ENCODE measurements at regions not wholly inside any gene's neighbourhood (a gene's known extent, or its start where the extent isn't known, plus 50 kb on each side); places are given as distances from the start of the nearest gene placed in this dataset.
"Not testable (repeated sequence)": the region's sequence is repeated elsewhere in the genome, so short reads cannot be mapped to it uniquely, and the experiment has no call there.

DNA sequence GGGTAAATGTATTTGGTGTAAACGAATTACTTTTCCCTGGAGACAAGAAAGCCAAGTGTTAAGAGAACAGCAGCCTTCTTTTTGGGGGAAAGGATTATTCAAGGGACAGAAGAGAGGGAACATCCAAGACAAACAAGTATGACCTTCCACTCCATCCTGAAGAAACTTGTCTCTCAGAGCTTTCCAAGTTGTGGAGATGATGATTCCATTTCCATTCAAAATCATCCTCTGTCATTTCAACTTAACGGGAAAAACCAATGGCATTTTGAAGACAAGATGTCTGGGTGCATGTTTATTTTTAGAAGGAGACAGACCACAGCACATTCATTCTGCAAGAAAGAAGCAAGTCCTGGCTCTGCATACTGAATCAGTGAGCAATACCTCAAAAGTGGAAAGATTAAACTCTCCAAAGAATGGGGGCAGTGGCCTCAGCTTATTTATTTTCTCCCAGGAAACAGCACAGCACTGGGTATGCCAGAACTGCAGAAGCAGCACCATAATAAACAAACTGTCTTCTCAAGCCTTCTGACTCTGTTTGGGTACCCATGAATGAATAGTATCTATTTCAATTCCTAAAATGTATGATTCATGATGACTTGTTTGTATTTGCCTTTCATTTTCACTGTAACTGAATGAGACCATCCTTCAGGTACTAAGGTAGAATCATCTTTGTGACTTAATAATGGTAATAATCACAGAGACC, 541.0 kb downstream of the RFC3 start:
- DNase-seq (ENCODE audit: low read depth in 2 of 2) = no peak

DNA sequence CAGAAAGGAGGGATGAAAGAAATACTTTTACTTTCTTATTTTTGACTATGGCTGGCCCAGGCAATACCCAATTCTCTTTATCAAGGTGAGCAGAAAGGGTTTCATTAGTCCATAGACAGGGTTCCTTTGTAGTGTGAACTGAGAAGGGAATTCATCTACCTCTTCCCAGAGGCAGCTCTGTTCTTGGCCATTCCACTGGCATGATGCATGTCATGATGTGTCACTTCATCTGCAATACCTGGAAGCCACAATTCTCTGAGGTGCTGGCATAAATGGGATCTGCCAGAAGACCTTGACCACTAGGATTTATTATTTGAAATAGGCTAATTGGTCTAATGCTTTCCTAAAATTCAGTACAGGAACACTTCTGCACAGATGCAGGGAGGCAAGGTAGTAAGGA, 542.8 kb downstream of the RFC3 start:
- no peak for DNase-seq (ENCODE audit: low read depth in 2 of 2)

DNA sequence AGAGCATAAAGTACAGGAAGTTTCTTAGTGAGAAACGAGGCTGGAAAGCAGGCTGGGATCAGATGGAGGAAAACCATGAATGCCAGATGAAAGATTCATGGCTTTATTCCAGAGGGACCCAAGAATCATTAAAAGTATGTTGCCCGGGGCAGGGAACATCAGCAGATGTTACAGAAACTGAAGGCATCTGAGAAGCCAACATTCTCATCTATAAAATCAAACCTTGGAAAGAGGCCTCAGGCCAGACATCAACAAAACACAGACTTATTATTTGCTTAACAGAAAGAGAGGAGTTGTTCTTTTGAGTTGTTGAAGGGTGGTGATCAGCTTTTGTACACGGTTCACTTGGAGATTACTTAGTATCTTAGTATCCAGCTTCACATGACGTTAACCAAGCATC, 543.6 kb downstream of the RFC3 start:
- no peak for DNase-seq (ENCODE audit: low read depth in 2 of 2)

DNA sequence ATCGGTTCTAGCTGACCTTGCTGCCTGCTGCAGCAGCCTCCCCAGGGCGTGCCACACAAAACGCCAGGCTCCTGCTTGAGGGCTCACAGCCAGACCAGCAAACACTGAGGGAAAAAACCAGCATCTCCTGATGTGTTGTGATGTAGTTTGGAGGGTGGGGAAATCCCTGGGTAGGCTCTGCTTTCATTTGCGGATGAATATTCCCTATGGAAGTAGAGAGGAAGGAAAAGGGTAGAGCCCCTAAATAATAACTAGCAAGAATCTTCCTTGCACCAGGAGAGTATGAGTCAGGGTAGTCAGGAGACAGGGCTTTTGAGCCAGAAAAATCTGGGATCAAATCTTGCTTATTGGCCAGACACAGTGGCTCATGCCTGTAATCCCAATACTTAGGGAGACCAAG, 545.3 kb downstream of the RFC3 start:
- DNase-seq (ENCODE audit: low read depth in 2 of 2) = no peak

DNA sequence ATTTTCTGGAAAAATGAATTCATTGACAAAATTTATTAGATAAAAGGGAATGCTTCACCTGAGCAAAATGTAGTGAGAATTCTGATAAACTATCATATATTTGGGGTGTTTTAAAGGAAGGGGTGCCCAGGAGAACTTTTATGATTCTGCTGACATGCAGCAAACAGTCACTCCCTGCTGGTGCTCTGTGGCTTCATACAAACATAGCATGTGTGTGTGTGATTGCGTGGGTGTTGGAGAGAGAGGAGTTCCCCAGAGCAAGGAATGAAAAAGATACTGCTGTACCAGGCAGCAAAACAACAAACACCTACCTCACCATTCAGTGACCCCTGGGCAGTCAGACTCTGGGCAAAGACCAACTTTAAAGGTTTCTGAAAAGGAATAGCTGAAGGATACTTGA, 546.7 kb downstream of the RFC3 start:
- DNase-seq (ENCODE audit: low read depth in 2 of 2) = no peak

DNA sequence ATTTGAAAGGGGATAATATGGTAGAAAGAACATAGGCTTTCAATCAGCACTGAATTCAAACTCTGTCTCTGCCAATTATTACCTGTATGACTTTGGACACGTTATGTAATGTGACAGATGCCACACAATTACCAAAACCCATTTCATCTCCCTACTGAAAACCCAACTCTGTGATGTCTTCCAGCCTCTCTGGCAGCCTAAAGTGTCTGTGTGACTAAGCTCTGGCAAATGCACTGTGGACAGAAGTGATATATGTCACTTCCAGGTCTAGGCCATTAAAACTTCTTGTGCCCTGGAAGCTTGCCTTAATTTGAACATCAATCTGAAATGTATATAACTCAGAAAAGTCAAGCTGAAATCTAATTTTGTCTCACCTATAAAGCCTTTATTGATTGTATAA, 552.0 kb downstream of the RFC3 start:
- no peak for DNase-seq (ENCODE audit: low read depth in 2 of 2)

DNA sequence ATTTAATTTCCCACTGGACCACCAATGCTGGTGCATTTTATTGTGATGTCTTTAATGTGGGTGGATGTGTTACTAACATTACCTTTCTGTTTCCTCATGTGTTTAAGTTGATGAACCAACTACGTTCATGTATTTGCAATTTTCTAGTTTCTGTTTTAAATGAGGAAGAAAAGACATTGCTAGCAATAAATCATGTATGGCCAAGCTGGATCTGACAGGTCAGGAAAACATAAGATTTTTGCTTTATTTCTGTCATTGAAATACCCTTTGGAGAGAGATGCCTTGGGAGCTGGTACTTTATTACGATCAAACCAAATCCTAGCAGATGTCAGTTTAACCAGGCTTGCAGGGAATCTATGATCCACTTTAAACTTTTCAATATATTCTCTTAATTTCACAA, 553.2 kb downstream of the RFC3 start:
- DNase-seq (ENCODE audit: low read depth in 2 of 2) = no peak

DNA sequence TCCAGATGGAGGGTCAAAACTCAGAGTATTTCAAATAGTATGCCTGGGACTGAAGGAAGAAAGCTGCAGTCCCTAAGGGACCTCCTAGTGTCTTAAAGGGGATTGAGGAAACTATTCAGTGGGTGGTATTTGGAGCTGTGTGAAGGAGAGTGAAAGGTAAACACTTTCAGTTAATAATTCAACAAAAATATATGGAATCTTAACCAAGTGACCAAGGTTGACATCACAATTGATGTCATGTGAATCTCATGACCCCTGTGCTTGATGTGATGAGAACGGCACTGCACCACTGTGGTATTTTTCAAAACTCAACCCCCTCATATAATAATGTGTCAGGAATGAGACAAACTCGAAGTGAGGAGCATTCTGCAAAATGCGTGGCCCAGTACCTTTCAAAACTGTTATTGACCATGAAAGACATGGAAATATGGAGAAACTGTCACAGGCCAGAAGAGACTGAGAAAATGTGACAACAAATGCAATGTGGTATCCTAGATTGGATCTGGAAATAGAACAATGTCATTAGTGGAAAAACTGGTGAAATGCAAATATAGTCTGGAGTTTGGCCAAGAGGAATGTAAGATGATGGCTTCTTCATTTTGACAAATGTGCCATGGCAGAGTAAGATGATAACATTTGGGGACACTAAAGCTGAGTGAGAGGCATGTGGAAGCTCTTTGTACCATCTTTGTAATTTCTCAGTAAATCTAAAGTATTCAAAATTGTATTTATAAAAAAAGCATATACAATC, 553.9 kb downstream of the RFC3 start:
- no peak for DNase-seq (ENCODE audit: low read depth in 2 of 2)

DNA sequence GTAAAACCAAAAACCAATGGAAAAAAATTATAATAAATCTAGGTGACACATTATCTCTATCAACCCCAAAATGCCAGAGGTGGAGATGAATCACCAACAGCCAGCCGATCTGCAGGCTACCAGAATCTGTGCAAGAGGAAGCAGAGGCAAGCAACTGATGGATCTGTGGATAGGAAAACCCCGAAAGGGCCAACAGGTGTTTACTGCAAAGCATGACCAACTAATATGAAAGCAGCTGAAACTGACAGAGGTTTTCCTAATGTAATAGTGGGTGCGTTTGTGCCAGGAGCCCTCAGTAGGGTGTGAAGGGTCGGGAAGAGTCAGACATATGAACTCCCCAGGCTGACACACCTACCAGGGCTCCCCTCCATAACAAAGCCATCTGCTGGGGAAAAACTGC, 554.6 kb downstream of the RFC3 start:
- no peak for DNase-seq (ENCODE audit: low read depth in 2 of 2)

DNA sequence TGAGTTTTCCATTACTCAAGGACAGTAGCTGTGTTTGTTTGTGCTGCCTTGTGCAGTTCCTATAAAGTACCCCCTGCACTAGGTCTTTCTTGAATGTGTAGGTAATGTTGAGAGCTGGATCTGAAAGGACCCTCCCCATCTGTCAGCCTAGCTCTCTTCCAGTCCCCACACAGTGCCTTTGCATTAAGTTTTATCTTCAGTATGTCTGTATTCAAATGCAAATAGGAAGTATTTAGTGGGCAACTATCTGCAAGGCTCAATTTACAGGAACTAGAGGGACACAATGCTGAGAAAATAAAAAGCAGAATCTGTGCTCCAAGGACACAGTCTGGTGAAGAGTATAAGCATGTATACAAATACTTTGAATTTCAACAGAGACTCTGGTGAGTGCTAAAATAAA, 558.5 kb downstream of the RFC3 start:
- no peak for DNase-seq (ENCODE audit: low read depth in 2 of 2)

DNA sequence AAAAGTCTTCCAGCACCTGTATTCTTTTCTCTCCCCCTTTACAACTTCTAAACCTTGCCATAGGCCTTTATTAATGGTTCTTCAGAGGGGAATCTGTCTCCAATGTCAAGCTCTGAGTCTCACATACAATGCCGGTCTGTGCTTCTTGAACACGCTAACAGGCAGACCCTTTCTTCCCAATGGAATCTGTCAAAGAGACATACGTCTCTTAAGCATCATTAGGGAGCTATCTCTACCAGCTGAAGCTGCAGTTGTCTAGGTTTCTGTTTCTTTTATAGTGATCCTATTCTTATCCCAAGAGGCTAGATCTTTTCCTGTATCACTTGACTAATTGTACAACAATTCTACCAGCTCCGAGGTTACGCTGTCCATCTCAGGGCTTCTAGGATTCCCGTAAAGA, 560.8 kb upstream of the NBEA start:
- no peak for DNase-seq (ENCODE audit: low read depth in 2 of 2)

DNA sequence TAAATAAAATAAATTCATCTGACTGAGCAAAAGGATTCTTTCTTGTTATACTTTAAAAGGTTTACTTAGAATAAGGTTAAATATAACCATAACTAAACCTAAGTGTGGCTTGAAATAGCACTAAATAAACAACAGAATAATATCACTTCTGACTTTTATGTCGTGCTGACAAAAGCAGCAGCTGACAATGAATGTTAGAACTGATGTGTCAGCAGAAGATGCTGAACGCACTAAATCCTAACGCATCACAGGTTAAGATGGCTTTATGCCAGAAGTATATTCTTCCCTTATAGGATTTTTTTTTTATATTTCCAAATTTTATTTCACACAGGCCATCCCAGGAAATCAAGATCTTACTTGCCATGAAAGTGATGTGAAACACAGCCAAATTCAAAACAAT, 558.3 kb upstream of the NBEA start:
- no peak for DNase-seq (ENCODE audit: low read depth in 2 of 2)

DNA sequence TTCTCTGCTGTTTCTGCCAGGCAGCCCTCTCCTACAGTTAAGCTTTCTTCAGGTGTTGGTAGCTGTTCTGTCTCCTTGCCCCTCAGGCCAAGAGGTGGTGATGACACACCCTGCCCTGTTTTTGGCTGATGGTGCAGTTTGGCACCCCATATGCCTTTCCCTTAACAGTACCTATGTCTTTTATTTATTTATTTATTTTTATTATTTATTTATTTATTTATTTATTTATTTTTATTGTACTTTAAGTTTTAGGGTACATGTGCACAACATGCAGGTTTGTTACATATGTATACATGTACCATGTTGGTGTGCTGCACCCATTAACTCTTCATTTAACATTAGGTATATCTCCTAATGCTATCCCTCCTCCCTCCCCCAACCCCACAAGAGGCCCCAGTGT, 555.8 kb upstream of the NBEA start:
- not testable (repeated sequence) for DNase-seq (ENCODE audit: low read depth in 2 of 2)

DNA sequence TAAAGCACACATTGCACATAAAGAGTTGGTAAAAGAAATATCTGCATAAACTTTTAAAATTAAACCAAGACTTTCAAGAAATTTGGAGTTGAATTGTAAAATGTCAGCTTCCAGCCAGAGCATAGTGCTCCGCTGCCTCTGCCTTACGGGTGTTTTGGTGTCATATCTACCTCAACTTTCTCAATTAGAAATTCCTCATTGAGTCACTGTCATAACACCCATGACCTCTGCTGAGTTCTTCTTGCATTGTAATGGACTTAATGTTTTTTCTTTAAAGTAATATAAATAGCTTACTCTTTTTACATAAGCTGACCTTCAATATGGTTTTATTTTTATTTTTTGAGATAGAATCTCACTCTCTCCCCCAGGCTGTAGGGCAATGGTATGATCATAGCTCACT, 551.0 kb upstream of the NBEA start:
- no peak for DNase-seq (ENCODE audit: low read depth in 2 of 2)

DNA sequence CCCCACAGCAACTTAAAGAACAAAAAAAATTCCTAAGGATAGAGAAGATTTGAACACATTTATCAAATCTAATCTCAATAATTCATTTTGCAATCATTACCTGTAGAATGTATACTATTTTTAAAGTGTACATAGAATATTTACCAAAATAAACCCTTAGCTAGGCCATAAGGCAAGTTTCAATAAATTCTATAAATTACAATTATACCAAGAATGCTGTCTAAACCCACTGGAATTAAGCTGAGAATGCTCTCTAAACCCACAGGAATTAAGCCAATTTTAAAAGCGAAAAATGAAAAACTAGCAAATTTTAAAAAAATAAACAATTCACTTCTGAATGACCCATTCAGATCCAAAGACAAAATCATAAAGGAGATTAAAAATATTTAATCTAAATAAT, 540.4 kb upstream of the NBEA start:
- DNase-seq (ENCODE audit: low read depth in 2 of 2) = no peak

DNA sequence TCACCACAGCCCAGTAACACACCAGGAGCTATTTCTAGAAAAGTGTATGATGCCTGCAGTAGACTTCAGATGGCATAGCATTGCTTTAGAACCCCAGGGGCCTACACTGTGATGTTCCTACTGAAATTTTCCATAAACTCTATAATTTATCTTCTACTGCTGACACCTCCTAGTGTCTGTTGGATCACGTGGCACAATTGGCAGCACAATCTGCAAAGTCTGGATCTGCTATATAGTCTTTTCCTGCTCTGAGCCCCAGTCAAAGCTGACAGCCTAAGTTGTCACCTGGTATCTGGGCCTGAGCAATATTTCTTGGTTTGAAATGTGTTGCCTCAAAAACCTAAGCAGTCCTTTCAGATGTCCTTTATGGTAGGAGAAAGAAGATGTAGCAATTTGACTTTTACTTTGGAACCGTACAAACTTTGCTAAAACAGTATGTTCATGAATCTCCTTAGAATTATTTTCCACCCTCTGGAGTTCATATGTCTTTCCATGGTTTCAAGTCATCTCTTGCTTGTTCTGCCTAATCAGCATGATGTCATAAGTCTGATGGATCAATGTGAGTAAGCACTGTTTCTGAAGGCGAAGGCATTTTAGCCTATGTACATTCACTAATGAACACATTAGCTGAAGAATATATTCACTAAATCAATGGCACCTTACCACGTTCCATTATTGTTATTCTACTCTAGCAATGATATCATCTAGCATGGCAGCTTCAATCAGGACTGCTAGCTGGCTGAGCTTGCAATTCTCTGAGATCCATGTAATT, 536.5 kb upstream of the NBEA start:
- DNase-seq (ENCODE audit: low read depth in 2 of 2) = no peak

DNA sequence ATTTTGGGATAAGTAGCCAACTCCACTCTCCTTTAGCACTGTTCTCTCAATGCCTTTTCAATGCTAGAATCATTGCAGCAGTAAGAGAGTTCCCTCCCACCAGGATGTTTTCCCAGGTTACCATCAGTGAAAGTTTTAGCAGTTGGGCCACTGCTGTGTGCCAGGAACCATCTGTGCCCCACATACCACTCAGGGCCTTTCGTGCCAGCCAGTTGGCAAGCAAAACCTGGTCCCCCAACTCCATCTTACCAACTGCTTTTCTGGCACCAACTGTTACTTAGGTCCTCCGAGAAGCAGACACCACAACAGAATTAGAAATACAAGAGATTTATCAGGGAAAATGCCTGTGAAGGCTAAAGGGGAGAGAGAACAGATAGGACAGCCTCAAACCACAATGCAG, 533.4 kb upstream of the NBEA start:
- DNase-seq (ENCODE audit: low read depth in 2 of 2) = no peak

DNA sequence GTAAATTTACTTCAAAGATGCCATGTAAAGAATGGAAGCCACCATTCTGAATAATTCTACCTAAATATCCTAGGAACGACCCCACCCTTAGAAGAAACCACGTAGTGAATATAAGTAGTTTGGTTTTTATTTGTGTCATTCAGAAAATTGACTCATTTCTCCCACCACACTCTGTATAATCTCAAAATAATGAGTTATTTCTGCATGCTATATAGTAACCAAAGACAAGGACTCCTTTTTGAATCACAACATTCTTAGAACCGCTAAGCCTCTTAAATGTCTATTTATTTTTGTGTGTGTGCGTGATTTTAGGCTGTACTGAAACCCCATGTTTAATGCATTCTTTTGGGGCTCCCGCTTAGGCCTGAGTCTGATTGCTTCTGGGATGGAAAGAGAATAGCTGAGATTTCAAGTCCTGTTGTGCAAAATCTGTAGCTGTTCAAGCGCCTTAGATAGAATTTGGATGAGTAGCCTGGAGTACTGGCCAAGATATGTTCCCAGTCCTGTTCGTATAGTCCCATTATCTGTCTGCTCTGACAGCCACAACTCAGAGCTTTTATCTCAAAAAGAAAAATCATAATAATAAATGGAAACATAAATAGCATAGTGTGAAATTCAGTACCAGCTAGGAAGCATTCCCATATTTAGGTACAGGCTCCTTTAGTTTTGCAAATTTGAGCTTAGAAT, 532.4 kb upstream of the NBEA start:
- no peak for DNase-seq (ENCODE audit: low read depth in 2 of 2)

DNA sequence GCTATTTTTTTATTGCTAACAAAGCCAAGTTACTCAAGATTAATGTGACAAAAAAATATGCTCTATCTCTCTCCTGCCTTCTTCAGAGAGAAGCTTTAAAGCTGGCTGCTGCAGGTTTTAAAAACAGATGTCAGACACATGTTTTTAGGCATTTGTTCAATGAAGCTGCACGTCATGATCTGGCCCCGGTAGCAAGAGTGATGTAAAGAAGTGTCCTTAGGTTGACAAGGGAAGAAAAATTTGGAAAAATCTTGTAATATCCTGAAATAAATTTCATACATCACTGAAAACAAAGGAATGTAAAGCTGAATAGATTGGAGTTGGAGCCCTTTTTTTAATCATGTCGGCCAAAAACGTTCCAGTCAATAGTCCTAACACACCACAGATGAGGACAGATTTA, 531.4 kb upstream of the NBEA start:
- DNase-seq (ENCODE audit: low read depth in 2 of 2) = no peak

DNA sequence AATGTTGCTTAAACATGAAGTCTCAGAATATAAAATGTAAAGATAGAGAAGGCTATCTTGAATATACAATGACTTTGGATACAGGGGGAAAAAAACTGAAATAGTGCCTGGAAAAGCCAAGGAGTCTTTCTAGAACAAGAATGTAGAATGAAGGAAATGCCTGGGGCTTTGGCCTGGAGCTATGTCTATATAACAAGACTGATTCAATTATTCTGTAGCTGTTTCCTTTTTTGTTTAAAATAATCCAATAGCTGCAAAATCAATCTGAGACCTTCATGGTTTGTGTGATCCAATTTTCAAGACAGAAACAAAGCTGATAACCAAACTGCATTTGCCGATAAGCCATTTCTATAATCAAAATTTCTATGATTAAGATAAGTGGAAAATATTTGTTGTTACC, 530.9 kb upstream of the NBEA start:
- no peak for DNase-seq (ENCODE audit: low read depth in 2 of 2)

DNA sequence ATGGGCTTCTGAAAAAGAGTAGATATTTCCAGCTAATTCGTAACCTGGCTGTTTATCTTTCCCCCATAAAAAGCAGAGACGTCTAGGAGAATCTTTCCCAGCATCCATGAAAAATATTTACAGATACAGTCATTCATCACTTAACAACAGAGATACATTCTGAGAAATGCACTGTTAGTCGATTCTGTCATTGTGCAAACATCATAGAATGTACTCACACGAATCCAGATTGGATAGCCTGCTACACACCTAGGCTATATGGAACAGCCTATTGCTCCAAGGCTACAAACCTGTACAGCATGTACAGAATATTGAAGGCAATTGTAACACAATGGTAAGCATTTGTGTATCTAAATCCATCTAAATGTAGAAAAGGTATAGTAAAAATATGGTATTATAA, 530.2 kb upstream of the NBEA start:
- no peak for DNase-seq (ENCODE audit: low read depth in 2 of 2)

DNA sequence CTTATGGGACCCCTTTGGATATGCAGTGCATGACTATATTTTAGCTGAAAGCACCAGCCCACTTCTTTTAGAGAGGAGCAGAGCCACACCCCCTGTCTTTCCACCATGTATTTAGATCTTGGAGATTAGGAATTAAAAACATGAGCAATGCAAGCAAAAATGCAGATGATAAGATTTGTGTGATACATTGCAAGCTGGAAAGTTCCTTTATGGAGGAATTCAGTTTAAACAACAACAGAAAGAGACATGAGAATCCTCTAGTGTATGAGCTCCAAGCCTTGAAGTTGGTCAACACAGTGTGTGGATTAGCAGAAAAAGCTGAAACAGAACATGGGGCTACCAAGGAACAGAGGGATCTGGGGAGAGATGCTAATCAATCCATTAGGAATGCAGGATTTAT, 529.8 kb upstream of the NBEA start:
- DNase-seq (ENCODE audit: low read depth in 2 of 2) = no peak

All from stimulated activated CD4-positive, alpha-beta T cell treated with anti-CD3 and anti-CD28 coated beads, Interleukin-1b, Interleukin-23, amount 100 ng/mL, for 1 hour (primary cell).